ENCODE measurements at regions not wholly inside any gene's neighbourhood (a gene's known extent, or its start where the extent isn't known, plus 50 kb on each side); places are given as distances from the start of the nearest gene placed in this dataset.
"Not testable (repeated sequence)": the region's sequence is repeated elsewhere in the genome, so short reads cannot be mapped to it uniquely, and the experiment has no call there.

GRCh38 chrY:7359520-7359919 is 448.0 kb upstream of the AMELY start:
- ATAC-seq: no peak
- intact Hi-C loops (cut with DNase I): no loop called here
- TF ChIP-seq POLR2A (IDR thresholded peaks at IDR 0.05): no peak
- TF ChIP-seq, protein P1, sequence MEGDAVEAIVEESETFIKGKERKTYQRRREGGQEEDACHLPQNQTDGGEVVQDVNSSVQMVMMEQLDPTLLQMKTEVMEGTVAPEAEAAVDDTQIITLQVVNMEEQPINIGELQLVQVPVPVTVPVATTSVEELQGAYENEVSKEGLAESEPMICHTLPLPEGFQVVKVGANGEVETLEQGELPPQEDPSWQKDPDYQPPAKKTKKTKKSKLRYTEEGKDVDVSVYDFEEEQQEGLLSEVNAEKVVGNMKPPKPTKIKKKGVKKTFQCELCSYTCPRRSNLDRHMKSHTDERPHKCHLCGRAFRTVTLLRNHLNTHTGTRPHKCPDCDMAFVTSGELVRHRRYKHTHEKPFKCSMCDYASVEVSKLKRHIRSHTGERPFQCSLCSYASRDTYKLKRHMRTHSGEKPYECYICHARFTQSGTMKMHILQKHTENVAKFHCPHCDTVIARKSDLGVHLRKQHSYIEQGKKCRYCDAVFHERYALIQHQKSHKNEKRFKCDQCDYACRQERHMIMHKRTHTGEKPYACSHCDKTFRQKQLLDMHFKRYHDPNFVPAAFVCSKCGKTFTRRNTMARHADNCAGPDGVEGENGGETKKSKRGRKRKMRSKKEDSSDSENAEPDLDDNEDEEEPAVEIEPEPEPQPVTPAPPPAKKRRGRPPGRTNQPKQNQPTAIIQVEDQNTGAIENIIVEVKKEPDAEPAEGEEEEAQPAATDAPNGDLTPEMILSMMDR (IDR thresholded peaks at IDR 0.05): no peak

DNA sequence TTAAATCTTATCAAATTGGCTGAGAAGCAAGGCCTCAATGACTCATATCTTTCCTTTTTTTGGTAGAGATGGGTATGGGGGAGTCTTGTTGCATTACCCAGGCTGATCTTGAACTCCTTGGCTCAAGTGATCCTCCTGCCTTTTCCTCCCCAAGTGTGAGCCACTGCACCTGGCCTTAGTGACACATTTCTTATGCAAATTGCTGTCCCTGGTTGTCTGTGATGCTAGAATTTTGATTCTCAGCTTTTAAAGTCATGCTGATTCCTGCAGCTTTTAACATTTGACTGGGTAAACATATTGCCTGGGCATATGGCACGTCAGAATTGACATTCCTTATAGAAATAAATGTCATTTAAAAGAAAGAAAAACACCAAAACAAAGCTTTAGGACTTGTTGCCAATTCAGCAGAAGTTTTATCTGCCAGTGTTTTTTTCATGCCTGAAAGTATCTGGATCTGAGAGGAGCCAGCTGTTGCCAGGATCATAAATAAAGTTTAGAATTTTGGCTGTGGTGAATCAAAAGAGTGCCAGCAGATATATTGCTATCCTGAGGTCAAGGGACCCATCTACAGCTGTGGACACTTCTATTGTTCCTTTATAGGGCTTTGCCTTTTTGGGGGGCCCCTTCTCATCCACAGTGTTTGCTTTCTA is 446.7 kb upstream of the AMELY start:
- Histone ChIP-seq H3K4me1 (no peaks in the 10 kb centered on the region), H3K27ac (no peak overlapping the region), H3K27me3 (no peaks in the 10 kb centered on the region), H3K4me3 (no peak overlapping the region), H3K9me3 (no peaks in the 10 kb centered on the region), H3K36me3 (replicated peaks in 1 of 2; ENCODE audit: insufficient read depth in 1 of 2, low read depth in 2 of 2) (no peaks in the 10 kb centered on the region)
- DNase-seq (no peak), ATAC-seq (no peak)
- WGBS, 2 donors: 11 to 29% methylated on average over 1 of the region's 1 CpG
- no peak for TF ChIP-seq POLR2A (IDR thresholded peaks at IDR 0.05)
- TF ChIP-seq, protein P1 (IDR thresholded peaks at IDR 0.05): no peak
- intact Hi-C loops (cut with DNase I): no loop called here

More at GRCh38 chrY:7359520-7359919, 448.0 kb upstream of the AMELY start:
- WGBS, 2 donors: 80 to 84% methylated on average over 4 of the region's 4 CpGs
- Histone ChIP-seq H3K9me3 (no peaks in the 10 kb centered on the region), H3K4me3 (no peak overlapping the region), H3K27me3 (no peaks in the 10 kb centered on the region), H3K4me1 (no peaks in the 10 kb centered on the region), H3K27ac (no peak overlapping the region), H3K36me3 (replicated peaks in 1 of 2; ENCODE audit: insufficient read depth in 1 of 2, low read depth in 2 of 2) (no peaks in the 10 kb centered on the region)
- no peak for DNase-seq

GRCh38 chrY:7355891-7356290 is 444.3 kb upstream of the AMELY start:
- H3K36me3 ChIP-seq (replicated peaks in 1 of 2; ENCODE audit: insufficient read depth in 1 of 2, low read depth in 2 of 2); H3K27me3 ChIP-seq; intact Hi-C loops (cut with DNase I); H3K4me3 ChIP-seq; H3K27ac ChIP-seq; H3K9me3 ChIP-seq; DNase-seq; ATAC-seq; H3K4me1 ChIP-seq: not testable (repeated sequence)
- 92 to 94% methylated on average over 5 to 6 of the region's 6 CpGs for WGBS, 2 donors

- H3K27ac ChIP-seq: no peak overlapping the region
- intact Hi-C loops (cut with DNase I): no loop called here
- no peak for ATAC-seq
- H3K4me1 ChIP-seq: peaks cover 4% of the 10 kb centered on the region
- H3K36me3 ChIP-seq (replicated peaks in 1 of 2; ENCODE audit: insufficient read depth in 1 of 2, low read depth in 2 of 2): no peaks in the 10 kb centered on the region
- H3K27me3 ChIP-seq: no peaks in the 10 kb centered on the region
- 0 to 8% methylated on average over 6 to 7 of the region's 7 CpGs for WGBS, 2 donors
- TF ChIP-seq, protein P1 (IDR thresholded peaks at IDR 0.05): peak in 4 of 7 experiments; percentile 44 to 87 (median 65)
- no peak for TF ChIP-seq POLR2A (IDR thresholded peaks at IDR 0.05)
- H3K9me3 ChIP-seq: no peaks in the 10 kb centered on the region
- peak in 2 of 4 donors; percentile 37 to 52 for DNase-seq
- H3K4me3 ChIP-seq: no peak overlapping the region
These were observed 433.1 kb upstream of the AMELY start for GRCh38 chrY:7344661-7345060.

- TF ChIP-seq POLR2A (IDR thresholded peaks at IDR 0.05): no peak
- TF ChIP-seq, protein P1 (IDR thresholded peaks at IDR 0.05): no peak
- H3K9me3 ChIP-seq: no peaks in the 10 kb centered on the region
- peaks cover 4% of the 10 kb centered on the region for H3K4me1 ChIP-seq
- WGBS, 2 donors: 52 to 67% methylated on average over 3 to 4 of the region's 4 CpGs
- no peak for ATAC-seq
- H3K27me3 ChIP-seq: no peaks in the 10 kb centered on the region
- H3K36me3 ChIP-seq (replicated peaks in 1 of 2; ENCODE audit: insufficient read depth in 1 of 2, low read depth in 2 of 2): no peaks in the 10 kb centered on the region
- DNase-seq: no peak
- H3K4me3 ChIP-seq: no peak overlapping the region
- H3K27ac ChIP-seq: no peak overlapping the region
- intact Hi-C loops (cut with DNase I): no loop called here
These were observed 431.7 kb upstream of the AMELY start for GRCh38 chrY:7343261-7343660.

DNA sequence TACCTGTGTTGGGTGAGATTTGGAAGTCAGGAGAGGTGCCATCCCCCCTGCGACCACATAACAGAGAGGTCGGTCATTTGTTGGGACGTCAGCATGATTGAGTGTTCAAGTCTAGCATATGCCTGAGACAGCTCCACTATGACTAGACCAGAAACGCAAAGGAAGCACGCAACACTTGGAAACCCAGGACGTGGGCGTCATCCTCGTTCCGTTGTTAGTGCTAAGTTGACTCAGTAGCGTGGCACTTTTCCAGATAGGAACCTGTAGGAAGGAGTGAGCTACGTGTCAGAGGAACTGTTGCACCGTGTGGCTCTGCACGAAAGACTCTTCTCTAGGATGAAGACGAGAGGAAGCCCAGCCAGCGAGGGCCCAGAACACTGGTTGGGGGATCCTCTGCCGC is 431.2 kb upstream of the AMELY start:
- WGBS, 2 donors: 73% methylated on average over 8 to 15 of the region's 16 CpGs
- H3K4me1 ChIP-seq; ATAC-seq; H3K36me3 ChIP-seq (replicated peaks in 1 of 2; ENCODE audit: insufficient read depth in 1 of 2, low read depth in 2 of 2); H3K4me3 ChIP-seq; H3K27me3 ChIP-seq; intact Hi-C loops (cut with DNase I); H3K9me3 ChIP-seq; H3K27ac ChIP-seq: not testable (repeated sequence)
- peak in 1 of 4 donors; percentile 6 for DNase-seq
